IMR-90 (cell line): ENCODE measurements at regions not wholly inside any gene's neighbourhood (a gene's known extent, or its start where the extent isn't known, plus 50 kb on each side); places are given as distances from the start of the nearest gene placed in this dataset.

Experiments used
- ATAC-seq: fragments of 200-7000 bp; cut with Tn5 transposase; 2 replicates; pipeline ENCODE4 v1.9.1; 2020; ENCODE audit warnings: low read depth, mild to moderate bottlenecking, moderate library complexity
- BruUV-seq: library from RNA; stranded (reverse); fragments of 400-500 nt; replicated peaks from 2 replicates; lab custom pipeline; 2021; lab: Mats Ljungman, UMichigan
- CTCF ChIA-PET: fragments of 300-600 bp; formaldehyde crosslinking; extraction: SDS; loops from one replicate; lab custom pipeline; 2021; ENCODE audit warnings: antibody characterized with exemption; lab: Yijun Ruan, JAX
- POLR2A ChIA-PET: fragments of 300-600 bp; sonication (Branson Sonifier 250); formaldehyde crosslinking; loops from one replicate; lab custom pipeline; 2022; ENCODE audit warnings: antibody characterized with exemption; ENCODE audit not compliant: unreplicated experiment; lab: Charles Lee
- DNase-seq: peaks from one replicate; pipeline ENCODE4 v3.0.0; 2013
- H2AFZ ChIP-seq: replicated peaks from 2 replicates; pipeline ENCODE3; 2013; ENCODE audit warnings: low read length, mild to moderate bottlenecking; ENCODE audit not compliant: poor library complexity
- H2AK5ac ChIP-seq: 2 replicates; pipeline ENCODE4 v1.6.1; 2013; ENCODE audit warnings: low read depth, low read length, inconsistent platforms
- H2AK9ac ChIP-seq: replicated peaks from 2 replicates; pipeline ENCODE3; 2013; ENCODE audit warnings: mild to moderate bottlenecking, low read depth, low read length, moderate library complexity; ENCODE audit not compliant: poor library complexity
- H2BK120ac ChIP-seq: 2 replicates; pipeline ENCODE4 v1.6.1; 2013; ENCODE audit warnings: low read depth, low read length, inconsistent platforms
- H2BK15ac ChIP-seq: 3 replicates; pipeline ENCODE4 v1.6.1; 2013; ENCODE audit warnings: low read depth, low read length, inconsistent platforms
- H2BK20ac ChIP-seq: 2 replicates; pipeline ENCODE4 v1.6.1; 2013; ENCODE audit warnings: low read depth, mild to moderate bottlenecking, inconsistent platforms, low read length, moderate library complexity
- H2BK5ac ChIP-seq: 2 replicates; pipeline ENCODE4 v1.6.1; 2013; ENCODE audit warnings: mild to moderate bottlenecking, low read depth, low read length, inconsistent platforms; ENCODE audit not compliant: poor library complexity, severe bottlenecking
- H3K14ac ChIP-seq: replicated peaks from 2 replicates; pipeline ENCODE4 v1.6.1; 2013; ENCODE audit warnings: low read depth, low read length, inconsistent platforms
- H3K18ac ChIP-seq: 2 replicates; pipeline ENCODE4 v1.6.1; 2013; ENCODE audit warnings: low read depth, low read length, control low read depth
- H3K23ac ChIP-seq: 2 replicates; pipeline ENCODE4 v1.6.1; 2013; ENCODE audit warnings: low read depth, low read length, inconsistent platforms
- H3K27ac ChIP-seq: 2 replicates; pipeline ENCODE4 v1.5.1; 2013; ENCODE audit warnings: mild to moderate bottlenecking, control low read depth, low read length; ENCODE audit not compliant: insufficient read depth
- H3K27me3 ChIP-seq: 2 replicates; pipeline ENCODE4 v1.6.1; 2013; ENCODE audit warnings: low read length; ENCODE audit not compliant: control insufficient read depth, insufficient read depth
- H3K36me3 ChIP-seq: 2 replicates; pipeline ENCODE4 v1.6.1; 2013; ENCODE audit warnings: low read length, mixed read lengths; ENCODE audit not compliant: control insufficient read depth, insufficient read depth
- H3K4ac ChIP-seq: 2 replicates; pipeline ENCODE4 v1.6.1; 2013; ENCODE audit warnings: low read depth, low read length, inconsistent platforms
- H3K4me1 ChIP-seq: 2 replicates; pipeline ENCODE4 v1.6.1; 2013; ENCODE audit warnings: low read length, mixed read lengths; ENCODE audit not compliant: control insufficient read depth, insufficient read depth
- H3K4me2 ChIP-seq: 2 replicates; pipeline ENCODE4 v1.6.1; 2013; ENCODE audit warnings: low read depth, mild to moderate bottlenecking, control low read depth, low read length, moderate library complexity
- H3K4me3 ChIP-seq: 2 replicates; pipeline ENCODE4 v1.5.1; 2013; ENCODE audit warnings: low read depth, mild to moderate bottlenecking, control low read depth, low read length, moderate library complexity; ENCODE audit not compliant: insufficient read depth
- H3K56ac ChIP-seq: 2 replicates; pipeline ENCODE4 v1.6.1; 2013; ENCODE audit warnings: low read length, inconsistent platforms; ENCODE audit not compliant: insufficient read depth; ENCODE audit errors: extremely low read depth
- H3K79me1 ChIP-seq, 2 experiments: 2 replicates each; pipeline ENCODE4 v1.6.1; 2013; ENCODE audit warnings: low read length in 2 of 2, inconsistent platforms in 1 of 2, low read depth in 1 of 2
- H3K9ac ChIP-seq: 2 replicates; pipeline ENCODE4 v1.6.1; 2013; ENCODE audit warnings: low read depth, low read length, control low read depth
- H3K9me1 ChIP-seq: 2 replicates; pipeline ENCODE4 v1.6.1; 2013; ENCODE audit warnings: low read length, inconsistent platforms; ENCODE audit not compliant: insufficient read depth
- H3K9me3 ChIP-seq: 2 replicates; pipeline ENCODE4 v1.6.1; 2013; ENCODE audit warnings: low read length; ENCODE audit not compliant: control insufficient read depth, insufficient read depth
- H4K20me1 ChIP-seq: 2 replicates; pipeline ENCODE4 v1.6.1; 2013; ENCODE audit warnings: low read length, inconsistent platforms; ENCODE audit not compliant: insufficient read depth
- H4K5ac ChIP-seq: 2 replicates; pipeline ENCODE4 v1.6.1; 2013; ENCODE audit warnings: mild to moderate bottlenecking, low read depth, low read length, control low read depth
- H4K8ac ChIP-seq, 2 experiments: 2 replicates each; pipeline ENCODE4 v1.6.1; 2013; ENCODE audit warnings: low read depth in 2 of 2, low read length in 2 of 2, control low read depth in 1 of 2, inconsistent platforms in 1 of 2
- H4K91ac ChIP-seq: 2 replicates; pipeline ENCODE4 v1.6.1; 2013; ENCODE audit warnings: low read depth, low read length, inconsistent platforms; ENCODE audit not compliant: insufficient read depth
- BHLHE40 ChIP-seq: fragments of 150-350 bp; IDR thresholded peaks from 2 replicates; pipeline ENCODE4 v1.6.1; 2016; ENCODE audit warnings: mild to moderate bottlenecking, low read depth, low read length
- MAFK ChIP-seq: IDR thresholded peaks from 2 replicates; pipeline ENCODE4 v1.6.1; 2012; ENCODE audit warnings: low read depth, low read length, improper control_type of control experiment
- MAZ ChIP-seq: IDR thresholded peaks from 2 replicates; pipeline ENCODE4 v1.6.1; 2012; ENCODE audit warnings: low read depth, mild to moderate bottlenecking, low read length, improper control_type of control experiment, moderate library complexity, borderline replicate concordance
- MXI1 ChIP-seq: IDR thresholded peaks from 2 replicates; pipeline ENCODE4 v1.6.1; 2012; ENCODE audit warnings: low read depth, mild to moderate bottlenecking, low read length, moderate library complexity, borderline replicate concordance
- NFE2L2 ChIP-seq: fragments of 150-350 bp; IDR thresholded peaks from 2 replicates; pipeline ENCODE4 v1.6.1; 2016; ENCODE audit warnings: low read depth, mild to moderate bottlenecking, low read length
- POLR2A ChIP-seq: IDR thresholded peaks from 2 replicates; pipeline ENCODE4 v1.6.1; 2012; ENCODE audit warnings: mild to moderate bottlenecking, low read depth, low read length
- RAD21 ChIP-seq: IDR thresholded peaks from 2 replicates; pipeline ENCODE4 v1.6.1; 2012; ENCODE audit warnings: low read length, improper control_type of control experiment
- RCOR1 ChIP-seq: IDR thresholded peaks from 2 replicates; pipeline ENCODE4 v1.6.1; 2012; ENCODE audit warnings: mild to moderate bottlenecking, low read length, improper control_type of control experiment; ENCODE audit not compliant: insufficient replicate concordance
- RFX5 ChIP-seq: IDR thresholded peaks from 2 replicates; pipeline ENCODE4 v1.8.0; 2012; ENCODE audit warnings: low read depth, mild to moderate bottlenecking, low read length, moderate library complexity
- SMC3 ChIP-seq: fragments of 150-350 bp; IDR thresholded peaks from 2 replicates; pipeline ENCODE4 v1.6.1; 2016; ENCODE audit warnings: low read depth, mild to moderate bottlenecking, antibody characterized with exemption, low read length, moderate library complexity
- WGBS, 2 experiments: methylation state at CpG; one replicate each; pipeline versions ENCODE4 v1.1.5 to v1.1.7; 2013; ENCODE audit warnings: missing lambda C conversion rate in 2 of 2; ENCODE audit not compliant: insufficient read length in 1 of 2; ENCODE audit errors: extremely low coverage in 2 of 2; 5-methylcytosine and 5-hydroxymethylcytosine counted together
- dilution Hi-C: fragments of 300-500 bp; cut with HindIII; formaldehyde crosslinking; loops from one replicate; pipeline ENCODE4 v1.14.3; 2018; ENCODE audit warnings: low sequenced_read_pairs; ENCODE audit not compliant: unreplicated experiment
- in situ Hi-C: fragments of 300-500 bp; cut with MboI; formaldehyde crosslinking; loops from 3 replicates; pipeline ENCODE4 v1.14.3; 2019; ENCODE audit warnings: low sequenced_read_pairs, inconsistent platforms, mixed read lengths
- intact Hi-C: fragments of 100-400 bp; cut with micrococcal nuclease; formaldehyde crosslinking; loops from 2 replicates; pipeline ENCODE4 v1.10.0; 2022
- TF ChIP-seq, protein P1 (sequence below): conservative IDR thresholded peaks from 2 replicates; pipeline ENCODE4 v1.5.1; 2012; ENCODE audit warnings: mild to moderate bottlenecking, low read depth, low read length, improper control_type of control experiment
- TF ChIP-seq, protein P2 (sequence below): fragments of 150-350 bp; IDR thresholded peaks from 2 replicates; pipeline ENCODE4 v1.6.1; 2017; ENCODE audit warnings: mild to moderate bottlenecking, antibody characterized with exemption, low read length, low read depth

DNA sequence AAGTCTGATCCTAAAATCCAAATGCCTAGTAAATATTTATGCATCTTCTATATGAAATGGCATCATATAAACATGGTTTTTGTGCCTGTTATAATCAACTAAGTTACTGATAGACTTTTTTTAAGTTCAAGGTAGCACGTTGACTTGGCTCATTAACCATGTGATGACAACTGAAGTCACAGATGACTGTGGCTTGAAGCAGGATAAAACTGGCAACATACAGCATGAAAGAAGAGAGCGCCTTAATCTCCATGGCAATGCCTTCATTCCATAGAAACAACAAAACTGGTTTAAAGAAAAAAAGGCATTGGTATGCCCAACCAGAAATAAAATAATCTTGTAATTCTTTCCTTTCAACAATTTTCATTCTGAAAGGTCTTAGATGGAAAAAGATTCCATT lies 188.9 kb upstream of the CDK1 start:
- TF ChIP-seq, protein P1, sequence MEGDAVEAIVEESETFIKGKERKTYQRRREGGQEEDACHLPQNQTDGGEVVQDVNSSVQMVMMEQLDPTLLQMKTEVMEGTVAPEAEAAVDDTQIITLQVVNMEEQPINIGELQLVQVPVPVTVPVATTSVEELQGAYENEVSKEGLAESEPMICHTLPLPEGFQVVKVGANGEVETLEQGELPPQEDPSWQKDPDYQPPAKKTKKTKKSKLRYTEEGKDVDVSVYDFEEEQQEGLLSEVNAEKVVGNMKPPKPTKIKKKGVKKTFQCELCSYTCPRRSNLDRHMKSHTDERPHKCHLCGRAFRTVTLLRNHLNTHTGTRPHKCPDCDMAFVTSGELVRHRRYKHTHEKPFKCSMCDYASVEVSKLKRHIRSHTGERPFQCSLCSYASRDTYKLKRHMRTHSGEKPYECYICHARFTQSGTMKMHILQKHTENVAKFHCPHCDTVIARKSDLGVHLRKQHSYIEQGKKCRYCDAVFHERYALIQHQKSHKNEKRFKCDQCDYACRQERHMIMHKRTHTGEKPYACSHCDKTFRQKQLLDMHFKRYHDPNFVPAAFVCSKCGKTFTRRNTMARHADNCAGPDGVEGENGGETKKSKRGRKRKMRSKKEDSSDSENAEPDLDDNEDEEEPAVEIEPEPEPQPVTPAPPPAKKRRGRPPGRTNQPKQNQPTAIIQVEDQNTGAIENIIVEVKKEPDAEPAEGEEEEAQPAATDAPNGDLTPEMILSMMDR: no peak
- no peak for TF ChIP-seq MAZ
- no peak for TF ChIP-seq RAD21
- TF ChIP-seq POLR2A: no peak
- TF ChIP-seq, protein P2, sequence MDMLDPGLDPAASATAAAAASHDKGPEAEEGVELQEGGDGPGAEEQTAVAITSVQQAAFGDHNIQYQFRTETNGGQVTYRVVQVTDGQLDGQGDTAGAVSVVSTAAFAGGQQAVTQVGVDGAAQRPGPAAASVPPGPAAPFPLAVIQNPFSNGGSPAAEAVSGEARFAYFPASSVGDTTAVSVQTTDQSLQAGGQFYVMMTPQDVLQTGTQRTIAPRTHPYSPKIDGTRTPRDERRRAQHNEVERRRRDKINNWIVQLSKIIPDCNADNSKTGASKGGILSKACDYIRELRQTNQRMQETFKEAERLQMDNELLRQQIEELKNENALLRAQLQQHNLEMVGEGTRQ: no peak
- TF ChIP-seq MXI1: no peak
- TF ChIP-seq SMC3: no peak
- TF ChIP-seq MAFK: no peak
- no peak for TF ChIP-seq BHLHE40
- no peak for TF ChIP-seq RCOR1
- TF ChIP-seq RFX5: no peak
- no peak for TF ChIP-seq NFE2L2
- intact Hi-C loops (no loop called here), dilution Hi-C loops (no loop called here), in situ Hi-C loops (no loop called here)
- H3K27me3 ChIP-seq: peaks cover 1% of the 10 kb centered on the region
- no peak overlapping the region for H2BK20ac ChIP-seq
- no TSS peak for BruUV-seq
- H3K56ac ChIP-seq: no peak overlapping the region
- no peak overlapping the region for H3K27ac ChIP-seq
- no peak overlapping the region for H3K4me3 ChIP-seq
- POLR2A ChIA-PET: no interaction called here
- no peak overlapping the region for H3K23ac ChIP-seq
- no peak overlapping the region for H2BK120ac ChIP-seq
- H3K18ac ChIP-seq: no peak overlapping the region
- no peak for DNase-seq
- H2BK5ac ChIP-seq: no peak overlapping the region
- H3K9me1 ChIP-seq: no peaks in the 10 kb centered on the region
- H3K36me3 ChIP-seq: no peaks in the 10 kb centered on the region
- no peak overlapping the region for H4K8ac ChIP-seq
- no peak overlapping the region for H2AFZ ChIP-seq
- H3K4me2 ChIP-seq: no peak overlapping the region
- H4K5ac ChIP-seq: no peak overlapping the region
- H3K4ac ChIP-seq: no peak overlapping the region
- no CpG with 5 or more reads among the region's 2 CpGs for WGBS, 2 experiments
- no peaks in the 10 kb centered on the region for H3K9me3 ChIP-seq
- no peak overlapping the region for H2AK9ac ChIP-seq
- no peak overlapping the region for H3K14ac ChIP-seq
- H3K79me1 ChIP-seq: no peaks in the 10 kb centered on the region
- H3K4me1 ChIP-seq: no peaks in the 10 kb centered on the region
- CTCF ChIA-PET: no interaction called here
- no peak overlapping the region for H4K91ac ChIP-seq
- no peaks in the 10 kb centered on the region for H4K20me1 ChIP-seq
- no peak overlapping the region for H2AK5ac ChIP-seq
- H2BK15ac ChIP-seq: no peak overlapping the region
- ATAC-seq: no peak
- no peak overlapping the region for H3K9ac ChIP-seq
